ENCODE measurements at regions not wholly inside any gene's neighbourhood (a gene's known extent, or its start where the extent isn't known, plus 50 kb on each side); places are given as distances from the start of the nearest gene placed in this dataset.

- Histone ChIP-seq H3K36me3 (ENCODE audit: insufficient read depth, low read depth, low read length) (no peaks in the 10 kb centered on the region), H3K9ac (ENCODE audit: low read depth, low read length) (no peak overlapping the region), H3K4me1 (ENCODE audit: insufficient read depth, low read length) (no peaks in the 10 kb centered on the region), H3K4me3 (ENCODE audit: low read length) (no peak overlapping the region), H3K27ac (ENCODE audit: low read length) (no peak overlapping the region), H3K9me3 (ENCODE audit: insufficient read depth, low read depth, low read length) (no peaks in the 10 kb centered on the region), H3K27me3 (ENCODE audit: insufficient read depth, low read length) (no peaks in the 10 kb centered on the region)
Observed at GRCh38 chr17:13199425-13199824, 181.6 kb upstream of the ELAC2 start.

- Histone ChIP-seq H3K36me3 (ENCODE audit: insufficient read depth, low read depth, low read length) (no peaks in the 10 kb centered on the region), H3K27me3 (ENCODE audit: insufficient read depth, low read length) (no peaks in the 10 kb centered on the region)
Observed at GRCh38 chr17:13197586-13197985, 179.8 kb upstream of the ELAC2 start.

GRCh38 chr17:13194887-13195286 is 177.1 kb upstream of the ELAC2 start:
- Histone ChIP-seq H3K4me1 (ENCODE audit: insufficient read depth, low read length) (no peaks in the 10 kb centered on the region), H3K36me3 (ENCODE audit: insufficient read depth, low read depth, low read length) (no peaks in the 10 kb centered on the region), H3K4me3 (ENCODE audit: low read length) (no peak overlapping the region), H3K9me3 (ENCODE audit: insufficient read depth, low read depth, low read length) (peaks cover 11% of the 10 kb centered on the region; the same call in 1 of the 2 replicates), H3K27ac (ENCODE audit: low read length) (no peak overlapping the region), H3K9ac (ENCODE audit: low read depth, low read length) (no peak overlapping the region), H3K27me3 (ENCODE audit: insufficient read depth, low read length) (no peaks in the 10 kb centered on the region)

More at GRCh38 chr17:13197586-13197985, 179.8 kb upstream of the ELAC2 start:
- Histone ChIP-seq H3K4me1 (ENCODE audit: insufficient read depth, low read length) (no peaks in the 10 kb centered on the region), H3K4me3 (ENCODE audit: low read length) (no peak overlapping the region), H3K9ac (ENCODE audit: low read depth, low read length) (no peak overlapping the region), H3K27ac (ENCODE audit: low read length) (no peak overlapping the region), H3K9me3 (ENCODE audit: insufficient read depth, low read depth, low read length) (peaks cover 2% of the 10 kb centered on the region; the same call in 1 of the 2 replicates)

- Histone ChIP-seq H3K9me3 (ENCODE audit: insufficient read depth, low read depth, low read length) (no peaks in the 10 kb centered on the region), H3K36me3 (ENCODE audit: insufficient read depth, low read depth, low read length) (no peaks in the 10 kb centered on the region), H3K27ac (ENCODE audit: low read length) (no peak overlapping the region), H3K4me3 (ENCODE audit: low read length) (no peak overlapping the region), H3K27me3 (ENCODE audit: insufficient read depth, low read length) (no peaks in the 10 kb centered on the region), H3K9ac (ENCODE audit: low read depth, low read length) (no peak overlapping the region), H3K4me1 (ENCODE audit: insufficient read depth, low read length) (0 out of 2 replicates have a peak, but pooled peaks cover 5% of the 10 kb centered on the region)
Observed at GRCh38 chr17:13182854-13183253, 165.0 kb upstream of the ELAC2 start.

GRCh38 chr17:13182450-13182849 is 164.6 kb upstream of the ELAC2 start:
- no peaks in the 10 kb centered on the region for H3K27me3 ChIP-seq (ENCODE audit: insufficient read depth, low read length)
- no peak overlapping the region for H3K9ac ChIP-seq (ENCODE audit: low read depth, low read length)
- H3K9me3 ChIP-seq (ENCODE audit: insufficient read depth, low read depth, low read length), result no peaks in the 10 kb centered on the region
- H3K36me3 ChIP-seq (ENCODE audit: insufficient read depth, low read depth, low read length), result no peaks in the 10 kb centered on the region
- no peak overlapping the region for H3K4me3 ChIP-seq (ENCODE audit: low read length)
- H3K27ac ChIP-seq (ENCODE audit: low read length), result no peak overlapping the region
- H3K4me1 ChIP-seq (ENCODE audit: insufficient read depth, low read length), result 0 out of 2 replicates have a peak, but pooled peaks cover 5% of the 10 kb centered on the region

GRCh38 chr17:13181683-13182082 is 163.9 kb upstream of the ELAC2 start:
- Histone ChIP-seq H3K9ac (ENCODE audit: low read depth, low read length) (no peak overlapping the region), H3K27me3 (ENCODE audit: insufficient read depth, low read length) (no peaks in the 10 kb centered on the region), H3K4me1 (ENCODE audit: insufficient read depth, low read length) (0 out of 2 replicates have a peak, but pooled peaks cover 5% of the 10 kb centered on the region), H3K27ac (ENCODE audit: low read length) (no peak overlapping the region), H3K9me3 (ENCODE audit: insufficient read depth, low read depth, low read length) (no peaks in the 10 kb centered on the region), H3K36me3 (ENCODE audit: insufficient read depth, low read depth, low read length) (no peaks in the 10 kb centered on the region), H3K4me3 (ENCODE audit: low read length) (no peak overlapping the region)

- Histone ChIP-seq H3K4me1 (ENCODE audit: insufficient read depth, low read length) (no peaks in the 10 kb centered on the region), H3K9me3 (ENCODE audit: insufficient read depth, low read depth, low read length) (peaks cover 23% of the 10 kb centered on the region), H3K9ac (ENCODE audit: low read depth, low read length) (no peak overlapping the region), H3K27me3 (ENCODE audit: insufficient read depth, low read length) (no peaks in the 10 kb centered on the region), H3K4me3 (ENCODE audit: low read length) (no peak overlapping the region), H3K27ac (ENCODE audit: low read length) (no peak overlapping the region), H3K36me3 (ENCODE audit: insufficient read depth, low read depth, low read length) (no peaks in the 10 kb centered on the region)
Observed at GRCh38 chr17:13176436-13176835, 158.6 kb upstream of the ELAC2 start.

- H3K9ac ChIP-seq (ENCODE audit: low read depth, low read length), result no peak overlapping the region
- H3K27ac ChIP-seq (ENCODE audit: low read length), result no peak overlapping the region
- no peaks in the 10 kb centered on the region for H3K27me3 ChIP-seq (ENCODE audit: insufficient read depth, low read length)
- H3K36me3 ChIP-seq (ENCODE audit: insufficient read depth, low read depth, low read length), result no peaks in the 10 kb centered on the region
- no peaks in the 10 kb centered on the region for H3K4me1 ChIP-seq (ENCODE audit: insufficient read depth, low read length)
- peaks cover 38% of the 10 kb centered on the region for H3K9me3 ChIP-seq (ENCODE audit: insufficient read depth, low read depth, low read length)
- H3K4me3 ChIP-seq (ENCODE audit: low read length), result no peak overlapping the region
Observed at GRCh38 chr17:13171790-13172189, 154.0 kb upstream of the ELAC2 start.

- no peaks in the 10 kb centered on the region for H3K36me3 ChIP-seq (ENCODE audit: insufficient read depth, low read depth, low read length)
- H3K27me3 ChIP-seq (ENCODE audit: insufficient read depth, low read length), result no peaks in the 10 kb centered on the region
- no peak overlapping the region for H3K27ac ChIP-seq (ENCODE audit: low read length)
- H3K4me3 ChIP-seq (ENCODE audit: low read length), result no peak overlapping the region
- no peaks in the 10 kb centered on the region for H3K4me1 ChIP-seq (ENCODE audit: insufficient read depth, low read length)
- H3K9ac ChIP-seq (ENCODE audit: low read depth, low read length), result no peak overlapping the region
- no peaks in the 10 kb centered on the region for H3K9me3 ChIP-seq (ENCODE audit: insufficient read depth, low read depth, low read length)
Observed at GRCh38 chr17:13162361-13162760, 144.5 kb upstream of the ELAC2 start.

GRCh38 chr17:13160790-13161189 is 143.0 kb upstream of the ELAC2 start:
- no peak overlapping the region for H3K27ac ChIP-seq (ENCODE audit: low read length)
- H3K9me3 ChIP-seq (ENCODE audit: insufficient read depth, low read depth, low read length), result no peaks in the 10 kb centered on the region
- no peaks in the 10 kb centered on the region for H3K36me3 ChIP-seq (ENCODE audit: insufficient read depth, low read depth, low read length)
- H3K4me3 ChIP-seq (ENCODE audit: low read length), result no peak overlapping the region
- no peak overlapping the region for H3K9ac ChIP-seq (ENCODE audit: low read depth, low read length)
- H3K4me1 ChIP-seq (ENCODE audit: insufficient read depth, low read length), result no peaks in the 10 kb centered on the region
- no peaks in the 10 kb centered on the region for H3K27me3 ChIP-seq (ENCODE audit: insufficient read depth, low read length)

- no peaks in the 10 kb centered on the region for H3K9me3 ChIP-seq (ENCODE audit: insufficient read depth, low read depth, low read length)
- no peak overlapping the region for H3K27ac ChIP-seq (ENCODE audit: low read length)
- H3K4me1 ChIP-seq (ENCODE audit: insufficient read depth, low read length), result no peaks in the 10 kb centered on the region
- H3K27me3 ChIP-seq (ENCODE audit: insufficient read depth, low read length), result no peaks in the 10 kb centered on the region
- H3K36me3 ChIP-seq (ENCODE audit: insufficient read depth, low read depth, low read length), result no peaks in the 10 kb centered on the region
- no peak overlapping the region for H3K4me3 ChIP-seq (ENCODE audit: low read length)
- H3K9ac ChIP-seq (ENCODE audit: low read depth, low read length), result no peak overlapping the region
Observed at GRCh38 chr17:13160296-13160695, 142.5 kb upstream of the ELAC2 start.

- H3K27me3 ChIP-seq (ENCODE audit: insufficient read depth, low read length), result no peaks in the 10 kb centered on the region
- no peak overlapping the region for H3K4me3 ChIP-seq (ENCODE audit: low read length)
- no peaks in the 10 kb centered on the region for H3K36me3 ChIP-seq (ENCODE audit: insufficient read depth, low read depth, low read length)
- H3K9me3 ChIP-seq (ENCODE audit: insufficient read depth, low read depth, low read length), result no peaks in the 10 kb centered on the region
- H3K9ac ChIP-seq (ENCODE audit: low read depth, low read length), result no peak overlapping the region
- no peaks in the 10 kb centered on the region for H3K4me1 ChIP-seq (ENCODE audit: insufficient read depth, low read length)
- no peak overlapping the region for H3K27ac ChIP-seq (ENCODE audit: low read length)
Observed at GRCh38 chr17:13158494-13159240, 140.8 kb upstream of the ELAC2 start.

All from iPS-20b (cell line).